Neural cell (in vitro differentiated cells): ENCODE measurements at regions not wholly inside any gene's neighbourhood (a gene's known extent, or its start where the extent isn't known, plus 50 kb on each side); places are given as distances from the start of the nearest gene placed in this dataset.

ENCODE experiments used
- CTCF ChIP-seq: fragments of 450-650 bp; IDR thresholded peaks from 2 replicates; pipeline ENCODE4 v1.5.1; 2014; ENCODE audit warnings: antibody characterized with exemption, mild to moderate bottlenecking, moderate library complexity; ENCODE audit not compliant: poor library complexity, severe bottlenecking
- EP300 ChIP-seq: fragments of 450-650 bp; conservative IDR thresholded peaks from 2 replicates; pipeline ENCODE4 v1.6.1; 2014; ENCODE audit warnings: antibody characterized with exemption, mild to moderate bottlenecking, moderate library complexity; ENCODE audit not compliant: poor library complexity, severe bottlenecking
- EZH2 ChIP-seq: fragments of 200-600, 300-800 bp; shearing (Covaris generic), sonication (generic); IDR thresholded peaks from 2 replicates; pipeline ENCODE4 v1.6.1; 2014; ENCODE audit warnings: antibody characterized with exemption, low read length, borderline replicate concordance, mild to moderate bottlenecking; ENCODE audit not compliant: insufficient read depth, poor library complexity, severe bottlenecking
- MXI1 ChIP-seq: fragments of 450-650 bp; conservative IDR thresholded peaks from 2 replicates; pipeline ENCODE4 v1.6.1; 2014; ENCODE audit warnings: antibody characterized with exemption, mild to moderate bottlenecking; ENCODE audit not compliant: poor library complexity, severe bottlenecking
- POLR2AphosphoS5 ChIP-seq: IDR thresholded peaks from 2 replicates; pipeline ENCODE4 v1.6.1; 2012
- RAD21 ChIP-seq: fragments of 450-650 bp; conservative IDR thresholded peaks from 2 replicates; pipeline ENCODE4 v1.6.1; 2014; ENCODE audit warnings: antibody characterized with exemption, mild to moderate bottlenecking, moderate library complexity
- REST ChIP-seq: IDR thresholded peaks from 2 replicates; pipeline ENCODE4 v1.6.1; 2012; ENCODE audit warnings: borderline replicate concordance
- SMC3 ChIP-seq: fragments of 450-650 bp; conservative IDR thresholded peaks from 2 replicates; pipeline ENCODE4 v1.6.1; 2014; ENCODE audit warnings: antibody characterized with exemption, mild to moderate bottlenecking, moderate library complexity; ENCODE audit not compliant: poor library complexity
- TAF1 ChIP-seq: IDR thresholded peaks from 2 replicates; pipeline ENCODE4 v1.6.1; 2012; ENCODE audit warnings: low read depth

GRCh38 chr20:55375920-55376319 is 629.4 kb downstream of the CBLN4 start:
- TF ChIP-seq CTCF = no peak
- TF ChIP-seq RAD21 = no peak
- TF ChIP-seq EZH2 = no peak
- no peak for TF ChIP-seq EP300
- no peak for TF ChIP-seq MXI1
- no peak for TF ChIP-seq POLR2AphosphoS5
- no peak for TF ChIP-seq TAF1
- no peak for TF ChIP-seq REST
- no peak for TF ChIP-seq SMC3
